KMS-11 (cell line): ENCODE measurements at regions not wholly inside any gene's neighbourhood (a gene's known extent, or its start where the extent isn't known, plus 50 kb on each side); places are given as distances from the start of the nearest gene placed in this dataset.

Experiments
- H2AFZ ChIP-seq: fragments of 200-600 bp; sonication (generic); 2 replicates; pipeline ENCODE4 v1.6.1; 2016; ENCODE audit warnings: antibody characterized with exemption, mixed run types, low read depth
- H3K27ac ChIP-seq: fragments of 200-600 bp; sonication (generic); 2 replicates; pipeline ENCODE4 v1.6.1; 2016; ENCODE audit warnings: mild to moderate bottlenecking, mixed run types
- H3K27me3 ChIP-seq: fragments of 200-600 bp; sonication (generic); 2 replicates; pipeline ENCODE4 v1.6.1; 2017; ENCODE audit warnings: mild to moderate bottlenecking, low read depth, mixed run types, moderate library complexity; ENCODE audit not compliant: insufficient read depth
- H3K36me3 ChIP-seq: fragments of 200-600 bp; sonication (generic); 2 replicates; pipeline ENCODE4 v1.6.1; 2017; ENCODE audit warnings: mild to moderate bottlenecking, mixed run types; ENCODE audit not compliant: insufficient read depth
- H3K4me1 ChIP-seq: fragments of 200-600 bp; sonication (generic); 2 replicates; pipeline ENCODE4 v1.6.1; 2016; ENCODE audit warnings: mild to moderate bottlenecking, low read depth, mixed run types; ENCODE audit not compliant: poor library complexity, severe bottlenecking
- H3K4me2 ChIP-seq: fragments of 200-600 bp; sonication (generic); 2 replicates; pipeline ENCODE4 v1.7.0; 2016; ENCODE audit warnings: mild to moderate bottlenecking, mixed run types
- H3K4me3 ChIP-seq: fragments of 200-600 bp; sonication (generic); IDR thresholded peaks from 2 replicates; pipeline ENCODE4 v1.6.1; 2017; ENCODE audit warnings: low read depth, low read length, mixed read lengths; ENCODE audit not compliant: insufficient read depth
- H3K79me2 ChIP-seq: fragments of 200-600 bp; sonication (generic); 2 replicates; pipeline ENCODE4 v1.6.1; 2016; ENCODE audit warnings: low read depth, mixed run types; ENCODE audit not compliant: insufficient read depth
- H3K9ac ChIP-seq: fragments of 200-600 bp; sonication (generic); 2 replicates; pipeline ENCODE4 v1.6.1; 2016; ENCODE audit warnings: mild to moderate bottlenecking, mixed run types
- H4K20me1 ChIP-seq: fragments of 200-600 bp; sonication (generic); 2 replicates; pipeline ENCODE4 v1.6.1; 2016; ENCODE audit warnings: mild to moderate bottlenecking, mixed run types; ENCODE audit not compliant: insufficient read depth
- CTCF ChIP-seq: fragments of 200-600 bp; sonication (generic); conservative IDR thresholded peaks from 2 replicates; pipeline ENCODE4 v1.6.1; 2017; ENCODE audit warnings: low read depth, mild to moderate bottlenecking, antibody characterized with exemption, low read length, moderate library complexity, mixed read lengths

- H3K79me2 ChIP-seq: no peaks in the 10 kb centered on the region
- no peak for TF ChIP-seq CTCF
- H4K20me1 ChIP-seq: no peaks in the 10 kb centered on the region
- H3K27me3 ChIP-seq: no peaks in the 10 kb centered on the region
- no peak overlapping the region for H3K4me2 ChIP-seq
- H3K9ac ChIP-seq: no peak overlapping the region
- no peak overlapping the region for H3K27ac ChIP-seq
- H3K36me3 ChIP-seq: no peaks in the 10 kb centered on the region
- H3K4me3 ChIP-seq: no peak overlapping the region
- H2AFZ ChIP-seq: no peak overlapping the region
- H3K4me1 ChIP-seq: no peaks in the 10 kb centered on the region
Observed at GRCh38 chr6:110554441-110554840, 78.0 kb upstream of the SLC22A16 start.

- no peaks in the 10 kb centered on the region for H3K36me3 ChIP-seq
- H4K20me1 ChIP-seq: no peaks in the 10 kb centered on the region
- no peak overlapping the region for H3K9ac ChIP-seq
- TF ChIP-seq CTCF: no peak
- H3K27me3 ChIP-seq: no peaks in the 10 kb centered on the region
- H3K79me2 ChIP-seq: no peaks in the 10 kb centered on the region
- no peak overlapping the region for H3K4me3 ChIP-seq
- no peak overlapping the region for H3K4me2 ChIP-seq
- H3K4me1 ChIP-seq: no peaks in the 10 kb centered on the region
- H3K27ac ChIP-seq: no peak overlapping the region
- no peak overlapping the region for H2AFZ ChIP-seq
Observed at GRCh38 chr6:110552901-110553641, 76.7 kb upstream of the SLC22A16 start.

- H3K9ac ChIP-seq: no peak overlapping the region
- no peak overlapping the region for H3K27ac ChIP-seq
- H3K79me2 ChIP-seq: no peaks in the 10 kb centered on the region
- H3K4me3 ChIP-seq: no peak overlapping the region
- H3K27me3 ChIP-seq: no peaks in the 10 kb centered on the region
- H3K4me1 ChIP-seq: no peaks in the 10 kb centered on the region
- no peaks in the 10 kb centered on the region for H4K20me1 ChIP-seq
- no peak overlapping the region for H3K4me2 ChIP-seq
- no peaks in the 10 kb centered on the region for H3K36me3 ChIP-seq
- no peak overlapping the region for H2AFZ ChIP-seq
- no peak for TF ChIP-seq CTCF
Observed at GRCh38 chr6:110552076-110552475, 75.7 kb upstream of the SLC22A16 start.

- TF ChIP-seq CTCF: no peak
- Histone ChIP-seq H3K4me1 (no peaks in the 10 kb centered on the region), H3K9ac (no peak overlapping the region), H3K36me3 (no peaks in the 10 kb centered on the region), H3K4me3 (no peak overlapping the region), H4K20me1 (no peaks in the 10 kb centered on the region), H3K79me2 (no peaks in the 10 kb centered on the region), H2AFZ (no peak overlapping the region), H3K4me2 (no peak overlapping the region), H3K27me3 (no peaks in the 10 kb centered on the region), H3K27ac (no peak overlapping the region)
Observed at GRCh38 chr6:110551088-110551487, 74.7 kb upstream of the SLC22A16 start.
